SIG-M5 (cell line): ENCODE measurements at regions not wholly inside any gene's neighbourhood (a gene's known extent, or its start where the extent isn't known, plus 50 kb on each side); places are given as distances from the start of the nearest gene placed in this dataset.

Experiments used
- DNase-seq: peaks from one replicate; lab custom pipeline; 2025; lab: John Stamatoyannopoulos, UW

DNA sequence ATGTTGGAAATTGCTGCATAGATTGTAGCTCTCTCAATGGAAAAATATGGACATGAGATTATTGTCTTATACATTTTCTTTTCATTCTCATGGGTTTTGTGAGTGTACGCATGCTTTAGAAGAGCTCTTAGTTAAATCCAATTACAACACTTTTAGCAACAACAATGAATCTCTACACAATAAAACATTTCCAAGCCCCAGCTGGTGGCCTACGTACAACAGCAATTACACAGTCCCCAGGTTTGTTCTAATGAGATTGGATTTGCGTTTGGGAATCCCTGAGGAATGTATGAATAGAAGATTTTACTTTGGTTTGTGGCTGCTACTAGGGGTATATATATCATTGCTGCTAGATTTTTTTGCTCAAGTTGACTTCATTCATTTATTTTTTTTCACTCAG lies 98.6 kb downstream of the FHDC1 start:
- DNase-seq = no peak

DNA sequence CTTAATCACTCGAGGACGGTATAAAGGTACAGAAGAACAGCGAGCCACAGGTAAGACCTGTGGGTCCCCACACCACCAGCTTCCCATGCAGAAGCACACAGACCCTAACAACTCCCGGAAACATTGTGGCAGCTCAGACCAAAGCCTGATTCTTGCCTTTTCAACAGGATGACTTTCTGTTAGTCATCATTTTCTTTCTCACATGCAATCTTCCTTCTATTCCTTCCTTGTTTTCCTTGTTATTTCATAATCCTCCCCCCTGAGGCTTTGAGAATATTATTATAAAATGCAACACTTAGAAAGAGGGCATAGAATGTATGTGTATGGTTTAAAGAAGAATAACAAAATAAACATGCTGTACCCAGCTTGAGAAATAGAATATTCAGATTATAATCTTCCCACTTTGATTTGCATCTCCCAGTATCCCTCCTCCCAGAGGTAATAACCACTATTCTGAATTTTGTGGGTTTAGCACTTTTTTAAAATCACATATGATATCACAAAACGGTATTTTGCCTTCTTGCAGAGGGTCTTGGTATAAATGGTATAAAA lies 100.9 kb downstream of the FHDC1 start:
- no peak for DNase-seq

DNA sequence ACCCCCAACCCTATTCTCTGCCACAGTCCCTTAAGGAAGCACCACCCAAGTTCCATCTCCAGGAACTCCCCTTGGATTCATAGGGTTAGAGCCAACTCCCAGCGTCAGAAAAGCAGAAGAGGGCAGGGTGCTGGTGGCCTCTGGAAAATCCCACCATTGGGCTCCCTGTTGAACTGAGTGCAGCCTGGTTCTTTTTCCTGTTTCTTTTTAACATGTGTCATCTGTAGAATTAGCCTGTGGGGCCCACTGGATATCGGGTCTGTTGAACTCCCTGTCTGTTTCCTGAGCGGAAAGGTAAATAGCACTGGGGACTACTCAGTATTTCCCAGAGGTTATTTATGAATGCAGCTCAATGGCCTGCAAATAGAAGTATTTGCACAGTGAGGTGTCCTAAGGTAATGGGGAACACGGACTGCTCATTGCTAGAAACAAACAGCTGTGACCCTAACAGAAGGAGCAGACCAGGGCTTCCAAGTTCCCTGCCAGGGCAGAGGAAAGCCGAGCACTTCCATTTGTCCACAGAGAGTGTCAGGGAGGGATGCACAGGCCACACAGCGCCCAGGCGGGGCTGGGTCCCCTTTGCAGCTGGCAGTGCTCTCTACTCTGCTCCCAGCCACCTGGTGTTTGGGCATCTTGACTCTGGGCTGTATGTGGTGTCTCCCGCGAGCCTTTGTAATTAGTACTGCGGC lies 102.6 kb downstream of the FHDC1 start:
- DNase-seq = no peak

DNA sequence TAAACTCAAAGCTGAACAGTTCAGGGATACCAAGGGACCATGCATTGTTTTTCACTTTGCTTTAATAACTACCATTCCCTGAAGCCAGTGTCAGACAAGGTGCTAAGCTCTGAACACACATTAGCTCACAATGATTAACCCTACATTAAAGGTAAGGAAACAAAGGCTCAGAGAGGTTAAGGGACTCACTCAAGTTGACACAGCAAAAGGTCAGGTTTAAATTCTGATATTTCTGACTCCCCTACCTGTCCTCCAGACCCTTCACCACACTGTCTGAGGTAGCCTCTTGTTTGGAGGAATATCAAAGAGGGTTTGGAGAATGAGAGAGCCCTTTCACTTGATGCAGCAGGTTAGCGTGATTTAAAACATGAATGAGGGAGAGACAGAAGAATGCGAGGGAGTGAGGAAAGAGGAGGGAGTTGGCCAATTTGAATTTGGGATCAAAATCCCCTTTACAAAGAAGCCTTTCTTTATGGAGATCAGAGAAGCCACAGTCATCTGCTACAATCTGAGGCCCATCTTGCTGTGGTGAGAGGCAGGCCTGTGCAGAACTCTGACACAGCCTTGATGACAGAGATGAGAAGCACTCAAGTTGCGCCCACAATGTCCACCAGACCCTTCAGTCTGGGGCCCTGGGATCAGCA lies 103.5 kb downstream of the FHDC1 start:
- DNase-seq = no peak

DNA sequence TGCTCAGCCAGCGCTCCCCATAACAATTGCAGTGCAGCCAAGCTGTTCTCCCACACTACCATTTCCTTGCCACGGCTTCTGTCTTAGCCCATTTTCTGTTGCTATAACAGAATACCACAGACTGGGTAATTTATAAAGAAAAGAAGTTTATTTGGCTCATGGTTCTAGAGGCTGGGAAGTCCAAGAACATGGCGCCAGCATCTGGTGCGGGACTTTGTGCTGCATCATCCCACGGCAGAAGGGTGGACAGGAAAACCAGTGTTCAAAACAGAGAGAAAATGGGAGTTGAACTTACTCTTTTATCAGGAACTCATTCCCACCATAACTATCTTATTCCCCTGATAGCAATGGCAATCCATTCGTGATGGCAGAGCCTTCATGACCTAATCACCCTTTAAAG lies 104.6 kb downstream of the FHDC1 start:
- DNase-seq = no peak

DNA sequence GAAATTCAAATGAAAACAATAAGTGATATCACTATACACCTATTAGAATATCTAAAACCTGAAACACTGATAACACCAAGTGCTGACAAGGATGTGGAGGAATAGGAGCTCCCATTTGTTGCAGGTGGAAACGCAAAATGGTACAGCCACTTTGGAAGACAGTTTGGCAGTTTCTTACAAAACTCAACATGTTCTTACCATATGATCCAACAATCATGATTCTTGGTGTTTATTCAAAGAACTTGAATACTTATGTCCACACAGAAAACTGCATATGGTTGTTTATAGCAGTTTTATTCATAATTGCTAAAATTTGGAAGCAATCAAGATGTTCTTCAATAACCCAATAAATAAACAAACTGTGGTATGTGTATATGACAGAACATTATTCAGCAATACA lies 107.9 kb downstream of the FHDC1 start:
- DNase-seq = no peak

DNA sequence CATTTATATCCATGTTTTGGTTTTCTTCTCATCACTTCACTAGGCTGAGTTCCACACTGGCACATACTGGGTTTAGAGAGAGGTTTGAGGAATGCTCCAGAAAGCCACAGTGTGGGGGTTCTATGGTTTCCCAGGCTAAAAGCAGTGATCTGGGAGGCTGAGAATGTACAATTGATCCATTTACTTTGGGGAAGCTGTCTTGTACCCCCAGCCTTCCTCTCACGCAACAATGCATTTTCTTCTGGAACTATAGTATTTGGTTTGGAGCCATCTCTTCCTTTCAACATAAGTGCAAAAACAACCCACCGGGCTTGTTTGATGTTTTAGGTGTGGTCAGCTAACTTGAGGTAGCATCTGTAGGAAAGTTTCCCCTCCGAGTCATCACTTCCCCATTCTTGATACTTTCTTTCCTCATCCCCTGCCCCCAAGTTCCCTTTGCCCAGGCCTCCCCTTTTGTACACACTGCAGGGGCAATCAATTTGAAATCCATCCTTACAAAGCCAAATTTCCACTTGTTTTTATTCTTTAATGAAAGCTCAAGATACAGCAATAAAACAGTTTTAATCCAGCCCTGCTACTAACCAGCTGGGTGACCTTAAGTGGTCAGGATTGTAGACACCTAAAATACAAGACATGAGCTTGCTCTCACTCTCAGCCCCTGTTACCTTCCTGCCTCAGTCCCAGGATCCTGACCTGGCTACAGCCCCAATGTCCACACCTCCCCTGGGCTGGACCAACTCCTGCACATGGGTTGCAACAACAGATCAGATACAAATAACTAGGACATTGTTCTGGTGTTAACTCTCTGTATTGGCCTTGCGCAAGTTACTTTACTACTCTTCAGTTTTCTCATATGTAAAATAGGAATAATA lies 109.2 kb downstream of the FHDC1 start:
- DNase-seq = no peak

DNA sequence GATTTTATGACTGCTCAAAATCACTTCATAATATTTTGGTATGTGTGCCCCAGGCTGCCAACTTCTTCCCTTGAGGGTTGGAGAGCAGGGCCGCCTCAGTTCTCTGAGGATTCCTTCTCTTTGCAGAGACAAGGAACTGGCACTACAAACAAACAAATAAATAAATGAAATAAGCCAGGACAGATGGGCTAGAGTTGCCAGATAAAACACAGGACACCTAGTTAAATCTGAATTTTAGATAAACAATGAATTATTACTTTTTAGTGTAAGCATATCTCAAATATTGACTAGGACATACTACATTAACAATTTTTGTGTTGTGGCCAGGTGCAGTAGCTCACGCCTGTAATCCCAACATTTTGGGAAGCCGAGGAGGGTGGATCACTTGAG lies 122.5 kb downstream of the FHDC1 start:
- DNase-seq = no peak

DNA sequence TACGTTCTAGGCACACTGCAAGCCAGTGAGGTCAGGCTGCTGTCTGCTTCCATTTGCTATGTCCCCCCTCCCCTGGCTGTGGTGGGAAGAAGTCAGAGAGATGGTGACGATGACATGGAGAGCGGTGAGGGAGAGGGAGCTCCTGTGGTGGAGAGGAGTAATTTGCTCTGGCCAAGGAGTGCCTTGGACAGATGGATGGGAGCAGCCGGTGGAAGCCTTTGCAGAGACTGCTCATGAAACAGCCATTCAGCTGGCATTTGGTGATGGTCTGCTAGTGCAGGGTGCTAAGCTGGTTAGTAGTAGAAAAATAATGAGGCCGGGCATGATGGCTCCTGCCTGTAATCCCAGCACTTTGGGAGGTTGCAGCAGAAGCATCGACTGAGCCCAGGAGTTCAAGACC lies 124.1 kb downstream of the FHDC1 start:
- DNase-seq = no peak

DNA sequence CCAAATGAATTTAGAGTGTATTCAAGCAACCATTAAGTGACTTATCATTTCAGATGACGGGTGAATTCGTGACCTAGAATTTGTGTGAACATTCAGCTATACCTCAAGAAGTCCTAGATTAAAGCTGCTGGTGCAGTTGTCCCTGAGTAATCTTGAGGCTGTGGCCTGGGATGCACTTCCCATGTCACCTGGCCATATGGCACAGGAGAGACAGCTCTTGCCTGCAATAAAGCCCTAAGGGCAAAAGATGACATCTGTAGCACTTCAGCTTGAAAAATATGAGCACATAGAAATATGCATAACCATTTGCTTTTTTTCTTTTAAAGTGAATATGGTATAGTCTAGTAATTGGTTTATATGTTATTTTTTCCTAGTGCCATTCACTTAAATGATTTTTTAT lies 125.8 kb downstream of the FHDC1 start:
- no peak for DNase-seq

DNA sequence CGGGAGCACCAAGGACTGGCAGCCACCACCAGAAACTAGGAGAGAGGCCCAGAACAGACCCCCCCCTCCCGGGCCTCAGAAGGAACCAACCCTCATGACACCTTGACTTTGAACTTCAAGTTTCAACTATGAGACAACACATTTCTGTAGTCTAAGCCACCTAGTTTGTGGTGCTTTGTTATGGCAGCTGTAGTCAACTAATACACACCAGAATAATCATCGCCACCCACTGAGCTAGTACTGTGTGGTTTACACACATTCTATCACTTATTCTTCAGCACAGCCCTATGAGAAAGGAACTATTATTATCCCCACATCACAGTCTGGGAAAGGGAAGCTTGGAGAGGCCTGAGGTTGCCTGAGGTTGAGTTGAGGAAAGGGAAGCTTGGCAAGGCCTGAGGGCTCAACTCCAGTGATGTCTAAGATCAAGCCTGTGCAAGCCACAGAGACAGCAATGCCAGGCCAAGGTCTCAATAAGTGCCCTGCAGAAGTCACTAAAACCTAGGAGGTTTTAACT lies 126.6 kb downstream of the FHDC1 start:
- DNase-seq = no peak

DNA sequence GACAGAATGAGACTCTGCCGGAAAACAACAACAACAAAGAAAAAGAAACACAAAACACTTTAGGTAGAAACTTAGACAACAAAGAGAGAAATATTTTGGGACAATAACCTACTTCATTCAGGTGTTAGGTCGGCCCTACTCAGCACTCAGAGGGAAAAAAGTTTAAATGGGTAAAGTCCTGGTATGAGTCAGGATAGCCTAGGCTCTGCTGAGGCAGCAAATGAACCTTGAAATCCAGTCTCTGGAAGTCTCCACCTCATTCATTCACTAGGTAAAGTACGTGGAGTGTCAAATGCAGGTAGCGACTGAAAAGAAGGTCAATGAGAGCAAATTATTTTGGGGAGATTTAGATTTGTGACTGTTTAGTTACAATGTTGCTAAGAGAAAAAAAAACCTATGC lies 127.4 kb downstream of the FHDC1 start:
- no peak for DNase-seq

DNA sequence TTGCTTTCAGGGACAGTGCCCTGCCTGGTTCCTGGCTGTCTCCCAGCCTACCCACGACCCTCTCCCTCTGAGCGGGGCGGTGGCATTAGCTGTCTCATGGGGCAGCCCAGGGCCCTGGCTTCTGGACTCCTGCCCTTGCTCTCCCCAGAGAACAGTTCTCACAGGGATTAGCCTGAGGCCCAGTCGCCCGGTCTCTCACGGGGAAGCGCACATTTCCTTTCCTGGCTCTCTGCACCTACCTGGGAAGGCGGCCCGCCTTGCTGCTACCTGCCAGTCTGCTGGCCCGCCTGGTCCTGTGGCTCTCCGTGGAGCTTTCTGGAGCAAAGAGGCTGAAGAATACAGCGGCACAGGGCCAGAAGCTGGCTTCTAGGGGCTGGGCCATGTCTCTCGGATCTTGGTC lies 128.4 kb downstream of the FHDC1 start:
- no peak for DNase-seq

DNA sequence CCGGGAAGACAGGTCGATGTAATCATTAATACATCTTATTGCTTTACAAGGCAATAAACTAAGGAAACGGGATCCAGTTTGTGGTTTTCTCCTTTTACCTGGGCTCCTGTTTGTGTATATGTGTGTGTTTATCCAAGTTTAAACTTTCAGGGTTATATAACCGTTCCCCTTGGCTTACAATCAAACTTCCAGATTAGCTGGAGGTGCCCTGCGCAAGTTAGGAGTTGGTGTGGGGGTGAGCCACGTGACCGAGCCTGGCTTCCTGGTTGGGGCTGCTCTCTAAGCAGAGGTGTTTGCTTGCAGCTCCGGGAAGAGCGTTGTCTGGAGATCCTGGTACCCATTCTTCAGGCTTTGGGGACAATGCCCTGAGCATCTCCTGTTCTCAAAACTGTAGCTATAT lies 129.2 kb downstream of the FHDC1 start:
- DNase-seq = no peak

DNA sequence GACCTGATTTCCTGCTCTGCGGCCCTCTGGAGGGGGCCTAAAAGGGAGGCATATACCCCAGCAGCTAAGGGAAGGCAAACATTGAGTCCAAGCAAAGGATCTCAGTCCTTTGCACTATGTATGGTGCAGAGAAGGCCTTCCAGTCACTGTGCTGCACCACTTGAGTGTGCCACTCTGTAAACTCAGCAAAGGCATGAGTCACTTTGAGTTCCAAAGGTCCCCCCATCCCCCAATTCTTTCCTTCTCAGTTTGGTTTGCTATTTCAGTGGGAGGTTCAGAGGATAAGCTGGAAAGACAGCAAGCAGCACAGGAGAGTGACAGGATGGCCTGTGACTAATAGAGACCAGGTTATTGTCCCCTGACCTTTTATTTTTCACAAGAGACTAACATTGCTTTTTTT lies 131.3 kb downstream of the FHDC1 start:
- DNase-seq = no peak

DNA sequence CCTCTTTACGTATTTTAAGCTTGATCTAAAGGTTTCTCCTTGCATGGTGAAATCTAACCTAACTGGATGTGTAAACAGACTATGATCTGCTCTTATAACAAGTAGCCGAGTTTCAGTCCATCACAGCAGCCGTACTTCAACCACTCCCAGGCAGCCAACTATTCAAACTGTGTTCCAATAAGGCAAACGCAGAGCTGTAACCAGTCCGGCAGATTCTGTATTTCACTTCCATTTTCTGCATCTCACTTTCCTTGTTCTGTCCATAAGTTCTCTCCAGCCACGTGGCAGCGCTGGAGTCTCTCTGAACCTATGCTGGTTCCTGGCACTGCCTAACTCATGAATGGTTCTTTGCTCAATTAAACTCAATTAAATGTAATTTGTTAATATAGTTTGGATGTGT lies 132.6 kb downstream of the FHDC1 start:
- no peak for DNase-seq

DNA sequence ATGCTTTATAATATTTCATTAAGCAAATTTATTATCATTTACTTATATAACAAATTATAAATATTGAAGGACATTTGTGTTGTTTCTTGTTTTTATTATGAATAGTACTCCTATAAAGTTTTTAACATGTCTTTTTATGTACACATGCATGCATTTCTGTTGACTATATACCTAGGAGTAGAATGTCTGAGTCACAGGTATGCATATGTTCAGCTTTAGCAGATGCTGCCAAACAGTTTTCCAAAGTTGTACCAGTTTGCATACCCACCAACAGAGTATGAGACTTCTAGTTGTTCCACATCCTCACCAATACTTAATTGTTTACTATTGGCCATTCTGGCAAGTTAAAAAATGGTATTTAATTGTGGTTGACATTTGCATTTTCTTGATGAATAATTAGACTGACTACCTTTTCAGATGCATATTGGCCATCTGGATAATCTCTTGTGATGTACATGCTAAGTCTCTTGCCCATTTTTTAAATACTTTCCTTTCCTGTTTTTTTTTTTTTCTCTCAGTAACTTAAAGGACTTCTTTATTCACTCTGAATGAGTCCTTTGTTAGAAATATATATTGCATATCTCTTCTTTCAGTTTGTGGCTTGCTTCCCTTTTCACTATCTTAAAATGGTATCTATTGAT lies 132.2 kb upstream of the TRIM2 start:
- no peak for DNase-seq

DNA sequence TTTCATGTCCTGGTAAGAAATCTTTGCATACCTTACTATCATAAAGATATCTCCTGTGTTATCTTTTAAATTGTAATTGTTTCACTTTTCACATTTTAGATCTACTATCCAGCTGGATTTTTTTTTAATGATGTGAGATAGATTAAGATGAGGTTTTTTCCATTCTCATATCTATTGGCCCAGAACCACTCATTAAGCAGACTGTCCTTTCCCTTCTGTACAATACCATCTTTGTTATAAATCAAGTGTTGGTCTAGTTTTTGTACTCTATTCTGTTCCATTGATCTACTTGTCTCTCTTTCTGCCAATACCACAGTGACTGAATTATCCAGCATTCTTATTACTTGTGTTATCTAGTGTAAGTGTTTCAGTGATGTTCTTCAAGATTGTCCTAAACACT lies 131.6 kb upstream of the TRIM2 start:
- no peak for DNase-seq

DNA sequence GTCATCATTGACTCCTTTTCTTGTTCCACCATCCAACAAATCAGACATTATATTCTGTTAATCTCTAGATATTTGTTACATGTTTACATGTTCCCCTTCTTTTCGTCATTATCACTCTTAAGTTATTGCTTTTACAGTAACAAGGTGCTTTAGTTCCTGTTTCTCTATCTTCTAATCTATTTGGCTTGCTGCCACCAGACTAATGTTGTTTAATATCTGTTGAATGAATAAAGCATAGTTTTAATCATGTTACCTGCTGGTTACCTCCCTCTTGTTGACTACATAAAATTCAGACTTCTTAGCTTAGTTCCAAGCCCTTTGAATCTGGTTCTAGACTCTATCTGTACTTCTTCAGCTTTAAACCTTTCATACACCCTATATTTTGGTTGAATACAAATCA lies 129.8 kb upstream of the TRIM2 start:
- DNase-seq = no peak

DNA sequence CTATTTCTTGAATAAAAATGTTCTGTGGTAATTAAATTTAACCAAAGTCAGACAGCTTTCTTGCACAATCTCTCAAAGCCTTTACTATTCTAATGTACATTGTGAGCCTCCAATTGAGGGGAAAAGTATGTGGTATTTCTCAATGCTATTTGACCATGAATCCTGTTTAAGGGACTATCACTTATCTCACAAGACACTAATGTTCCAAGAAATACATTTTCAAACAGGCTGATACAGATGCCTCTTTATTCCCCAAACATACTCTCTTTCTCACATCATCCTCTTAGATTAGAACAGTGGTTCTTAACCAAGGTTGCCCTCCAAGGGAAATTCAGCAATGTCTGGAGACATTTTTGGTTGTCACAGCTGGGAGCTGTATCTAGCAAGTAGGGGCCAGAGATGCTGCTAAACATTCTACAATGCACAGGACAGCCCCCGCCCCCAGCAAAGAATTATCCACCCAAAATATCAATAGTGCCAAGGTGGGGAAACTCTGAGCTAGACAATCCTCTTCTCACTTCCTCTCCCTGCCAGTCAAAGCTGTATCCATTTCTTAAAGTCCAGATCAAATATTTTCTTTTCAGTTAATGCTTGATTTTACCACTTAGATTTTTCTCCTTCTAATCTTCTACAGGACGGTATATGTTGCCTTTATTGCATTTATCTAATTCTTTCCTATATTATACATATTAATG lies 129.2 kb upstream of the TRIM2 start:
- DNase-seq = no peak

DNA sequence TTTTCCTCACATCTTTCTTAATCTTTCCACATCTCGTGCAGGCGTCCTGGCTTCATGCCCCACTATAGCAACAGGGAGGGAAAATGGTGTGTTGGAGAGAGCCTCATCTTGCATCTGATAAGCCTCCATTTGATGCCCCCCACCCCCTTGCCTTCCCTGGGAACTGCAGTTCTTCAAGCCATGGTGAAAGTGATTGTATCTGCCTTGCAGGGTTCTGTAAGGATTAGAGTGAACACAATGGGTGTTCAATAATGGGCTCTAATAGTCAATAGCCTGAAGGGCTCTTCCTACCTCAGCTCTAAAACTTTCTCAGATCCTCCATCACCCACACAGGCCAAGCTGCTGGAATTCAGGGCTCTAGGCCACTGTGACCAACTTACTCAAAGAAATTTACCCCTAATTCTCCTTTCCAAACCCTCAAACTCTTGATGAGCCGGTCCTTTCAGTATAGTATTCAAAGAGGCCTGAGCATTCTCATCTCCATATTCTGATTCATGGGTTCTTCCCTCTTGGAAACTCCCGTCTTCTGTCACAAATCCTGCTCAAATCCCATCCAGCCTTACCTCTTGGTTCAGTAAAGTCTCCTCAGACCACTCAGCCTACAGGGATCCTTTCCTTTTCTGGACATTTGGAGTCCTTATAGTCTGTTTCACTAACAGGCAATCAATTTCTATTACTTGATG lies 128.3 kb upstream of the TRIM2 start:
- no peak for DNase-seq
